Activated CD4-positive, alpha-beta memory T cell treated with anti-CD3 and anti-CD28 coated beads for 36 hours (primary cell): ENCODE measurements at regions not wholly inside any gene's neighbourhood (a gene's known extent, or its start where the extent isn't known, plus 50 kb on each side); places are given as distances from the start of the nearest gene placed in this dataset.
"Not testable (repeated sequence)": the region's sequence is repeated elsewhere in the genome, so short reads cannot be mapped to it uniquely, and the experiment has no call there.

Experiments used
- CTCF ChIA-PET: fragments of 350-600 bp; sonication (Branson Sonifier 250); formaldehyde crosslinking; loops from one replicate; lab custom pipeline; 2021; ENCODE audit warnings: antibody characterized with exemption, inconsistent platforms; lab: Charles Lee
- POLR2A ChIA-PET: fragments of 350-600 bp; sonication (Branson Sonifier 250); formaldehyde crosslinking; loops from one replicate; lab custom pipeline; 2021; ENCODE audit warnings: antibody characterized with exemption; lab: Charles Lee
- DNase-seq: peaks from one replicate; pipeline ENCODE4 v3.0.0-alpha.2; 2020
- H3K27ac Mint-ChIP-seq: one replicate; pipeline ENCODE4 v1.8.0; 2021; ENCODE audit warnings: mixed read lengths
- H3K27me3 Mint-ChIP-seq: one replicate; pipeline ENCODE4 v1.8.0; 2021; ENCODE audit warnings: mixed read lengths
- H3K36me3 Mint-ChIP-seq: one replicate; pipeline ENCODE4 v1.8.0; 2021; ENCODE audit warnings: mixed read lengths
- H3K4me1 Mint-ChIP-seq: one replicate; pipeline ENCODE4 v1.8.0; 2021; ENCODE audit warnings: low read depth, mixed read lengths
- H3K4me3 Mint-ChIP-seq: one replicate; pipeline ENCODE4 v1.8.0; 2021; ENCODE audit warnings: mild to moderate bottlenecking, mixed read lengths
- H3K9me3 Mint-ChIP-seq: one replicate; pipeline ENCODE4 v1.8.0; 2021; ENCODE audit warnings: mixed read lengths
- intact Hi-C: fragments of 100-400 bp; cut with micrococcal nuclease; formaldehyde crosslinking; loops from one replicate; pipeline ENCODE4 v1.15.1; 2023

GRCh38 chr4:29104694-29105093 lies 1615.5 kb upstream of the PCDH7 start:
- Mint-ChIP-seq H3K9me3 (peaks cover 6% of the 10 kb centered on the region), H3K27ac (no peak overlapping the region)
- intact Hi-C loops, result no loop called here

GRCh38 chr4:29113960-29114359 lies 1606.2 kb upstream of the PCDH7 start:
- H3K27me3 Mint-ChIP-seq, result no peaks in the 10 kb centered on the region

More at GRCh38 chr4:29104694-29105093, 1615.5 kb upstream of the PCDH7 start:
- Mint-ChIP-seq H3K36me3 (no peaks in the 10 kb centered on the region), H3K4me1 (no peaks in the 10 kb centered on the region), H3K27me3 (no peaks in the 10 kb centered on the region), H3K4me3 (no peak overlapping the region)
- DNase-seq, result no peak
- ChIA-PET POLR2A (no interaction called here), CTCF (no interaction called here)

GRCh38 chr4:29117231-29117722 lies 1602.9 kb upstream of the PCDH7 start:
- H3K36me3 Mint-ChIP-seq, H3K27ac Mint-ChIP-seq, CTCF ChIA-PET, H3K27me3 Mint-ChIP-seq, intact Hi-C loops, H3K4me3 Mint-ChIP-seq, POLR2A ChIA-PET, DNase-seq, H3K4me1 Mint-ChIP-seq: not testable (repeated sequence)
- H3K9me3 Mint-ChIP-seq, result peaks cover 12% of the 10 kb centered on the region

More at GRCh38 chr4:29113960-29114359, 1606.2 kb upstream of the PCDH7 start:
- H3K9me3 Mint-ChIP-seq, result peaks cover 14% of the 10 kb centered on the region
- H3K36me3 Mint-ChIP-seq, result no peaks in the 10 kb centered on the region
- H3K27ac Mint-ChIP-seq, result no peak overlapping the region
- no peak overlapping the region for H3K4me3 Mint-ChIP-seq
- POLR2A ChIA-PET, result no interaction called here
- intact Hi-C loops, result no loop called here
- H3K4me1 Mint-ChIP-seq, result no peaks in the 10 kb centered on the region
- CTCF ChIA-PET, result no interaction called here
- no peak for DNase-seq

GRCh38 chr4:29121586-29121985 lies 1598.6 kb upstream of the PCDH7 start:
- Mint-ChIP-seq H3K4me1 (no peaks in the 10 kb centered on the region), H3K4me3 (no peak overlapping the region), H3K9me3 (peaks cover 5% of the 10 kb centered on the region), H3K27ac (no peak overlapping the region), H3K27me3 (no peaks in the 10 kb centered on the region), H3K36me3 (no peaks in the 10 kb centered on the region)
- ChIA-PET POLR2A (no interaction called here), CTCF (no interaction called here)
- DNase-seq, result no peak
- intact Hi-C loops, result no loop called here

- peaks cover 9% of the 10 kb centered on the region for H3K9me3 Mint-ChIP-seq
- H3K36me3 Mint-ChIP-seq, result no peaks in the 10 kb centered on the region
- DNase-seq, result no peak
- H3K27ac Mint-ChIP-seq, result no peak overlapping the region
- ChIA-PET CTCF (no interaction called here), POLR2A (no interaction called here)
- H3K4me3 Mint-ChIP-seq, result no peak overlapping the region
- no peaks in the 10 kb centered on the region for H3K4me1 Mint-ChIP-seq
- H3K27me3 Mint-ChIP-seq, result no peaks in the 10 kb centered on the region
- intact Hi-C loops, result no loop called here
Observed at GRCh38 chr4:29128810-29129209, 1591.4 kb upstream of the PCDH7 start.

GRCh38 chr4:29131304-29131703 lies 1588.9 kb upstream of the PCDH7 start:
- Mint-ChIP-seq H3K27me3 (no peaks in the 10 kb centered on the region), H3K4me1 (no peaks in the 10 kb centered on the region), H3K36me3 (no peaks in the 10 kb centered on the region), H3K4me3 (no peak overlapping the region), H3K27ac (no peak overlapping the region), H3K9me3 (peaks cover 9% of the 10 kb centered on the region)
- ChIA-PET POLR2A (no interaction called here), CTCF (no interaction called here)
- DNase-seq, result no peak
- intact Hi-C loops, result no loop called here

GRCh38 chr4:29142708-29143107 lies 1577.5 kb upstream of the PCDH7 start:
- Mint-ChIP-seq H3K27me3 (no peaks in the 10 kb centered on the region), H3K4me1 (no peaks in the 10 kb centered on the region), H3K9me3 (peaks cover 5% of the 10 kb centered on the region), H3K36me3 (no peaks in the 10 kb centered on the region), H3K27ac (no peak overlapping the region), H3K4me3 (no peak overlapping the region)
- intact Hi-C loops, result no loop called here
- no peak for DNase-seq
- ChIA-PET CTCF (no interaction called here), POLR2A (no interaction called here)

GRCh38 chr4:29151584-29151983 lies 1568.6 kb upstream of the PCDH7 start:
- CTCF ChIA-PET, result no interaction called here
- Mint-ChIP-seq H3K27ac (no peak overlapping the region), H3K9me3 (peaks cover 11% of the 10 kb centered on the region), H3K4me1 (no peaks in the 10 kb centered on the region), H3K27me3 (no peaks in the 10 kb centered on the region), H3K36me3 (no peaks in the 10 kb centered on the region), H3K4me3 (no peak overlapping the region)
- POLR2A ChIA-PET, result no interaction called here
- intact Hi-C loops, result no loop called here
- DNase-seq, result no peak

GRCh38 chr4:29153642-29154041 lies 1566.5 kb upstream of the PCDH7 start:
- Mint-ChIP-seq H3K4me3 (no peak overlapping the region), H3K36me3 (no peaks in the 10 kb centered on the region), H3K27ac (no peak overlapping the region), H3K9me3 (peaks cover 19% of the 10 kb centered on the region), H3K4me1 (no peaks in the 10 kb centered on the region), H3K27me3 (no peaks in the 10 kb centered on the region)
- ChIA-PET POLR2A (no interaction called here), CTCF (no interaction called here)
- intact Hi-C loops, result no loop called here
- no peak for DNase-seq

GRCh38 chr4:29175291-29175690 lies 1544.9 kb upstream of the PCDH7 start:
- Mint-ChIP-seq H3K36me3 (no peaks in the 10 kb centered on the region), H3K9me3 (peaks cover 24% of the 10 kb centered on the region), H3K4me1 (no peaks in the 10 kb centered on the region), H3K4me3 (no peak overlapping the region), H3K27me3 (no peaks in the 10 kb centered on the region), H3K27ac (no peak overlapping the region)
- CTCF ChIA-PET, result no interaction called here
- intact Hi-C loops, result no loop called here
- POLR2A ChIA-PET, result no interaction called here
- no peak for DNase-seq

- intact Hi-C loops, result no loop called here
- H3K36me3 Mint-ChIP-seq, result no peaks in the 10 kb centered on the region
- no peak overlapping the region for H3K4me3 Mint-ChIP-seq
- ChIA-PET POLR2A (no interaction called here), CTCF (no interaction called here)
- no peaks in the 10 kb centered on the region for H3K27me3 Mint-ChIP-seq
- no peak for DNase-seq
- H3K27ac Mint-ChIP-seq, result no peak overlapping the region
- peaks cover 18% of the 10 kb centered on the region for H3K9me3 Mint-ChIP-seq
- no peaks in the 10 kb centered on the region for H3K4me1 Mint-ChIP-seq
Observed at GRCh38 chr4:29199025-29199424, 1521.1 kb upstream of the PCDH7 start.

GRCh38 chr4:29199485-29199884 lies 1520.7 kb upstream of the PCDH7 start:
- Mint-ChIP-seq H3K36me3 (no peaks in the 10 kb centered on the region), H3K4me1 (no peaks in the 10 kb centered on the region), H3K27me3 (no peaks in the 10 kb centered on the region), H3K4me3 (no peak overlapping the region), H3K27ac (no peak overlapping the region), H3K9me3 (peaks cover 18% of the 10 kb centered on the region)
- ChIA-PET CTCF (no interaction called here), POLR2A (no interaction called here)
- intact Hi-C loops, result no loop called here
- DNase-seq, result no peak

GRCh38 chr4:29213020-29213419 lies 1507.1 kb upstream of the PCDH7 start:
- Mint-ChIP-seq H3K27ac (no peak overlapping the region), H3K27me3 (no peaks in the 10 kb centered on the region), H3K36me3 (no peaks in the 10 kb centered on the region), H3K4me1 (no peaks in the 10 kb centered on the region), H3K9me3 (peaks cover 13% of the 10 kb centered on the region), H3K4me3 (no peak overlapping the region)
- ChIA-PET POLR2A (no interaction called here), CTCF (no interaction called here)
- intact Hi-C loops, result no loop called here
- DNase-seq, result no peak
